ENCODE measurements at regions not wholly inside any gene's neighbourhood (a gene's known extent, or its start where the extent isn't known, plus 50 kb on each side); places are given as distances from the start of the nearest gene placed in this dataset.

- H3K9me3 ChIP-seq, result no peaks in the 10 kb centered on the region
- no peaks in the 10 kb centered on the region for H3K4me1 ChIP-seq (ENCODE audit: low read depth)
- DNase-seq, result no peak
- no peaks in the 10 kb centered on the region for H3K36me3 ChIP-seq (ENCODE audit: low read depth)
- no peak for TF ChIP-seq CTCF (IDR thresholded peaks at IDR 0.05)
- ATAC-seq, result no peak
- intact Hi-C loops (cut with DNase I, micrococcal nuclease), result no loop called here
- no peak overlapping the region for H3K4me3 ChIP-seq
Measured at GRCh38 chr3:59254976-59255375, 205.2 kb upstream of the CFAP20DC start.

DNA sequence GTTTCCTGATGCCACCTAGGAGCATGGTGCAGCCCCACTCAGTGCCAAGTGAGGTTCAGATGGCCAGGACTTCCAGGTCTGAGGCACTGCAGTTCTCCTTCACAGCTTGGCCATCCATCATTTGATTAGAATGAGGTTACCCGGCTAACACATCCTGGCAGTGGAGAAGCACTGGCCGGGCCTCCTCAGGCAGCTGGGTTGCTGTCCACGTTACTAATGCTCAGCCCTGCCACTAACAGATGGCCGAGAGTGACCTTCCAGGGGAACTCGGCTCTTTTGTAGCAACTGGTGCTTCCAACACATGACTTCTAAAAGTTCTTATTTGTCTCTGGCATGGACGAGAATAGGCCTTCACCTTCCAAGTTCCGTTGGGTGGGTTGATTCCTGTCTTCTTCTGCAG is 204.6 kb upstream of the CFAP20DC start:
- intact Hi-C loops (cut with DNase I, micrococcal nuclease), result no loop called here
- ATAC-seq (no peak), DNase-seq (no peak)
- Histone ChIP-seq H3K4me1 (ENCODE audit: low read depth) (no peaks in the 10 kb centered on the region), H3K9me3 (no peaks in the 10 kb centered on the region), H3K36me3 (ENCODE audit: low read depth) (no peaks in the 10 kb centered on the region), H3K4me3 (no peak overlapping the region)
- no peak for TF ChIP-seq CTCF (IDR thresholded peaks at IDR 0.05)

DNA sequence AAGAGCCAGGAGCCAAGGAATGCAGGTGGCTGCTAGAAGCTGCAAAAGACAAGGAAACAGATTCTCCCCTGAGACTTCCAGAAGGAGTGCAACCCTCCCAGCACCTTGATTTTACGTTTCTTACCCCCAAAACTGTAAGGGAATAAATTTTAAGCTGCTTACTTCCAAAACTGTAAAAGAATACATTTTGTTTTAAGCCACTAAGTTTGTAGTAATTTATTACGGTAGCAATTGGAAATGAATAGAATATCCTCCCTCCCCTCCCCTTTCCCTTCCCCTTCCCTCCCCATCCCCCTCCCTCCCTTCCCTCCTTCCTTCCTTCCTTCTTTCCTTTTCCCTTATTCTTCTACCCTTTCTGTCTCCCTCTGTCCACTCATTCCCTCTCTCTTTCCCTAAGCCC is 203.7 kb upstream of the CFAP20DC start:
- no peak for ATAC-seq
- intact Hi-C loops (cut with DNase I, micrococcal nuclease), result no loop called here

DNA sequence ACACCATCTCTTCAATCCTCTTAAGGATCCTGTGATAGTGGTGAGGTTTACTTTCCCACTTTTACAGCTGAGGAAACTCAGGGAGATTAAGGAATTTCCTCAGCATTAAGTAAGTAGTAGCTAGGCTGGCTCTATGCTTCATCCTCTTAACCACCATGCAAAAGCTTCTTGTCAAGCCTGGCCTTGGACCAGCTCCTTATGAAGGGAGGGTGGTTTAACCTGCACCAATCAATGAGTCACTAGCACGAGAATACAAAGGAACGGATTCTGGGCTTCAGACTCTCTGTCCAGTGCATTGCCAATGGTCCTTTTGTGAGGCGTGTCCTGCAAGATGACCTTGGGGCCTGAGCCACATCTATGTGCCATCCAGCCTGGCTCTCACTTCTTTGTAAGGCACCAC is 202.0 kb upstream of the CFAP20DC start:
- intact Hi-C loops (cut with DNase I, micrococcal nuclease), result no loop called here
- no peaks in the 10 kb centered on the region for H3K36me3 ChIP-seq (ENCODE audit: low read depth)
- H3K4me1 ChIP-seq (ENCODE audit: low read depth), result no peaks in the 10 kb centered on the region
- ATAC-seq (no peak), DNase-seq (no peak)
- H3K9me3 ChIP-seq, result no peaks in the 10 kb centered on the region
- TF ChIP-seq CTCF (IDR thresholded peaks at IDR 0.05), result no peak
- H3K4me3 ChIP-seq, result no peak overlapping the region

More for the DNA sequence above, 203.7 kb upstream of the CFAP20DC start:
- no peak for DNase-seq
- H3K4me1 ChIP-seq (ENCODE audit: low read depth), result no peaks in the 10 kb centered on the region
- H3K9me3 ChIP-seq, result no peaks in the 10 kb centered on the region
- no peak for TF ChIP-seq CTCF (IDR thresholded peaks at IDR 0.05)
- no peaks in the 10 kb centered on the region for H3K36me3 ChIP-seq (ENCODE audit: low read depth)
- no peak overlapping the region for H3K4me3 ChIP-seq

- intact Hi-C loops (cut with DNase I, micrococcal nuclease), result no loop called here
- H3K36me3 ChIP-seq (ENCODE audit: low read depth), result no peaks in the 10 kb centered on the region
- H3K4me3 ChIP-seq, result no peak overlapping the region
- DNase-seq (no peak), ATAC-seq (no peak)
- H3K9me3 ChIP-seq, result no peaks in the 10 kb centered on the region
- H3K4me1 ChIP-seq (ENCODE audit: low read depth), result no peaks in the 10 kb centered on the region
- TF ChIP-seq CTCF (IDR thresholded peaks at IDR 0.05), result no peak
Measured at GRCh38 chr3:59250600-59250999, 200.8 kb upstream of the CFAP20DC start.

DNA sequence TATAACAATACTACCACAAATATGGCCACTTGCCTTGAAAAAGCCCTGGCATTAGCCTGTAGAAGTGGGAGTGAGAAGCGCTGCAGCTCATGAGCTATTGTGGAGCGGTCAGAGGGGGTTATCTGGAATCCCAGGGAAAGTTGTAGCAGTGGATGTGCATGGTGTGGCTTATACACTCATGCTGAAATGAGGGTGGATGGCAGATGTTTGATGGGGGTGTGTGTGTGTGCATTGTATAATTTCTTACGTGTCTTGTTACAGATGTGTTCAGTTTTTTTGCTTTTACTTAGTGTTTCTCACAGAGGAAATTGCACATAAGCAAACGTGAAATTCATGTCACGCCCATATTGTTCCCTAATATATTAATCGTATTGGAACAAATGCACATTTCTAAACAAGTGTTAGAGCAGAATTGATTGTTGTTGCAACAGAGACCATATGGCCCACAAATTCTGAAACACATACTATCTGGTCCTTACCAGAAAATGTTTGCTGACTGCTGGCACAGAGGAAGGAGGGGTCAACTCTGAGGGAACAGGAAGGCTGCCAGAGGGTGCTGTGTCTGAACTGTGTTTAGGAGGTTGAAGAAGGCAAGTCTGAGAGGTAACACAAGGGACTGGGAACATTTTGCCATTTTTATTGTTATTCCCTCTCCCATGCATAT is 200.0 kb upstream of the CFAP20DC start:
- ATAC-seq (no peak), DNase-seq (no peak)
- no peaks in the 10 kb centered on the region for H3K9me3 ChIP-seq
- H3K4me3 ChIP-seq, result no peak overlapping the region
- no peaks in the 10 kb centered on the region for H3K4me1 ChIP-seq (ENCODE audit: low read depth)
- TF ChIP-seq CTCF (IDR thresholded peaks at IDR 0.05), result no peak
- no peaks in the 10 kb centered on the region for H3K36me3 ChIP-seq (ENCODE audit: low read depth)
- intact Hi-C loops (cut with DNase I, micrococcal nuclease), result no loop called here

Data from mucosa of descending colon (tissue), 3 donors.